ENCODE measurements at regions not wholly inside any gene's neighbourhood (a gene's known extent, or its start where the extent isn't known, plus 50 kb on each side); places are given as distances from the start of the nearest gene placed in this dataset.

DNA sequence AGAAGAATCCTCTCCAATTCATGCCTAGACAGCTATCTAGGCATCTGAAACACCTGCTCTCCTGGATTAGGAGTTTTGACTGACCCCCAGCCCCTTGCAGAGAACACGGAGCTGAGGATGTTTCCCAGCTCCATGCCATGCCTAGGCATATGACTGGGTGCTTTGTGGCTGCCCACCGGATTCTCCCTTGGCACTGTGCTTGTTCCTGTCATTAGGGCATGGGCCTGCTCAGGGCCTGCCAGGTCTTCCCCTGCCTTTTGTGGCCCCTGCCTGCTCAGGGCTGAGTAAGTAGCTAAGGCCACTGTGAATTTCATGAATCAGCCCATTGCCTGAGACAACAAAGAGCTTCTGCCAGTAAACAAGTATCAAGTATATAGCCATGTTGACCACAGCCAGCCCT lies 867.4 kb downstream of the TECRL start:
- no peak for DNase-seq
- intact Hi-C loops (cut with micrococcal nuclease), result no loop called here
- no peaks in the 10 kb centered on the region for H3K79me1 ChIP-seq (ENCODE audit: low read depth in 1 of 2, low read length in 2 of 2)
- no peak overlapping the region for H2BK5ac ChIP-seq (ENCODE audit: low read depth, low read length, poor library complexity, severe bottlenecking)
- H2BK15ac ChIP-seq (ENCODE audit: low read depth, low read length), result no peak overlapping the region
- H2BK120ac ChIP-seq (ENCODE audit: low read depth, low read length), result no peak overlapping the region
- ChIA-PET POLR2A (ENCODE audit: unreplicated experiment) (no interaction called here), CTCF (no interaction called here)
- no peak overlapping the region for H3K4ac ChIP-seq (ENCODE audit: low read depth, low read length)
- no peak overlapping the region for H4K8ac ChIP-seq (ENCODE audit: low read depth in 2 of 2, low read length in 2 of 2)
- H3K9ac ChIP-seq (ENCODE audit: low read depth, low read length), result no peak overlapping the region
- H4K5ac ChIP-seq (ENCODE audit: low read depth, low read length), result no peak overlapping the region
- no peak overlapping the region for H4K91ac ChIP-seq (ENCODE audit: insufficient read depth, low read depth, low read length)
- H3K27ac ChIP-seq (ENCODE audit: insufficient read depth, low read length), result no peak overlapping the region
- no peaks in the 10 kb centered on the region for H4K20me1 ChIP-seq (ENCODE audit: insufficient read depth, low read length)
- no peaks in the 10 kb centered on the region for H3K9me1 ChIP-seq (ENCODE audit: insufficient read depth, low read length)
- no peak overlapping the region for H2AK9ac ChIP-seq (replicated peaks; ENCODE audit: low read depth, low read length, poor library complexity)
- no peaks in the 10 kb centered on the region for H3K36me3 ChIP-seq (ENCODE audit: control insufficient read depth, insufficient read depth, low read length)
- H3K4me2 ChIP-seq (ENCODE audit: low read depth, low read length), result no peak overlapping the region
- no peaks in the 10 kb centered on the region for H3K27me3 ChIP-seq (ENCODE audit: control insufficient read depth, insufficient read depth, low read length)
- WGBS, 2 experiments (ENCODE audit: extremely low coverage in 2 of 2, insufficient read length in 1 of 2), result no CpG with 5 or more reads among the region's 2 CpGs
- TF ChIP-seq MAFK (IDR thresholded peaks at IDR 0.05; ENCODE audit: low read depth, low read length) (no peak), RAD21 (IDR thresholded peaks at IDR 0.05; ENCODE audit: low read length) (no peak), MAZ (IDR thresholded peaks at IDR 0.05; ENCODE audit: borderline replicate concordance, low read depth, low read length) (no peak), POLR2A (IDR thresholded peaks at IDR 0.05; ENCODE audit: low read depth, low read length) (no peak), MXI1 (IDR thresholded peaks at IDR 0.05; ENCODE audit: borderline replicate concordance, low read depth, low read length) (no peak), NFE2L2 (IDR thresholded peaks at IDR 0.05; ENCODE audit: low read depth, low read length) (no peak), FOS (IDR thresholded peaks at IDR 0.05; ENCODE audit: low read depth, low read length) (no peak), USF2 (IDR thresholded peaks at IDR 0.05; ENCODE audit: low read depth, low read length) (no peak), CEBPB (IDR thresholded peaks at IDR 0.05; ENCODE audit: low read depth, low read length) (no peak), RCOR1 (IDR thresholded peaks at IDR 0.05; ENCODE audit: insufficient replicate concordance, low read length) (no peak), SMC3 (IDR thresholded peaks at IDR 0.05; ENCODE audit: low read depth, low read length) (no peak)
- TF ChIP-seq, protein P1, sequence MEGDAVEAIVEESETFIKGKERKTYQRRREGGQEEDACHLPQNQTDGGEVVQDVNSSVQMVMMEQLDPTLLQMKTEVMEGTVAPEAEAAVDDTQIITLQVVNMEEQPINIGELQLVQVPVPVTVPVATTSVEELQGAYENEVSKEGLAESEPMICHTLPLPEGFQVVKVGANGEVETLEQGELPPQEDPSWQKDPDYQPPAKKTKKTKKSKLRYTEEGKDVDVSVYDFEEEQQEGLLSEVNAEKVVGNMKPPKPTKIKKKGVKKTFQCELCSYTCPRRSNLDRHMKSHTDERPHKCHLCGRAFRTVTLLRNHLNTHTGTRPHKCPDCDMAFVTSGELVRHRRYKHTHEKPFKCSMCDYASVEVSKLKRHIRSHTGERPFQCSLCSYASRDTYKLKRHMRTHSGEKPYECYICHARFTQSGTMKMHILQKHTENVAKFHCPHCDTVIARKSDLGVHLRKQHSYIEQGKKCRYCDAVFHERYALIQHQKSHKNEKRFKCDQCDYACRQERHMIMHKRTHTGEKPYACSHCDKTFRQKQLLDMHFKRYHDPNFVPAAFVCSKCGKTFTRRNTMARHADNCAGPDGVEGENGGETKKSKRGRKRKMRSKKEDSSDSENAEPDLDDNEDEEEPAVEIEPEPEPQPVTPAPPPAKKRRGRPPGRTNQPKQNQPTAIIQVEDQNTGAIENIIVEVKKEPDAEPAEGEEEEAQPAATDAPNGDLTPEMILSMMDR (conservative IDR thresholded peaks at IDR 0.05; ENCODE audit: low read depth, low read length), result no peak
- no peak overlapping the region for H3K14ac ChIP-seq (replicated peaks; ENCODE audit: low read depth, low read length)
- no peak for ATAC-seq (ENCODE audit: low read depth)
- H2AK5ac ChIP-seq (ENCODE audit: low read depth, low read length), result no peak overlapping the region
- no peak overlapping the region for H2AFZ ChIP-seq (replicated peaks; ENCODE audit: low read length, poor library complexity)
- BruUV-seq (replicated peaks), result no TSS peak
- no peak overlapping the region for H2BK20ac ChIP-seq (ENCODE audit: low read depth, low read length)
- dilution Hi-C loops (cut with HindIII; ENCODE audit: low sequenced_read_pairs, unreplicated experiment), result no loop called here
- no peaks in the 10 kb centered on the region for H3K4me1 ChIP-seq (ENCODE audit: control insufficient read depth, insufficient read depth, low read length)
- in situ Hi-C loops (cut with MboI; ENCODE audit: low sequenced_read_pairs), result no loop called here
- H3K23ac ChIP-seq (ENCODE audit: low read depth, low read length), result no peak overlapping the region
- H3K56ac ChIP-seq (ENCODE audit: extremely low read depth, insufficient read depth, low read length), result no peak overlapping the region
- no peak overlapping the region for H3K18ac ChIP-seq (ENCODE audit: low read depth, low read length)
- H3K9me3 ChIP-seq (ENCODE audit: control insufficient read depth, insufficient read depth, low read length), result peaks cover 13% of the 10 kb centered on the region
- no peak overlapping the region for H3K4me3 ChIP-seq (ENCODE audit: insufficient read depth, low read depth, low read length)

Measured in IMR-90 (cell line).